Activated naive CD4-positive, alpha-beta T cell treated with anti-CD3 and anti-CD28 coated beads, Interleukin-2, amount 50 U/mL, for 72 hours (primary cell): ENCODE measurements at regions not wholly inside any gene's neighbourhood (a gene's known extent, or its start where the extent isn't known, plus 50 kb on each side); places are given as distances from the start of the nearest gene placed in this dataset.
"Not testable (repeated sequence)": the region's sequence is repeated elsewhere in the genome, so short reads cannot be mapped to it uniquely, and the experiment has no call there.

Experiments used
- ATAC-seq, 2 donors: fragments of 150-1000 bp; cut with Tn5 transposase; 2 replicates each; pipeline ENCODE4 v1.10.0; 2021; ENCODE audit warnings: mild to moderate bottlenecking in 2 of 2, moderate library complexity in 2 of 2
- DNase-seq, 2 donors: peaks; one replicate each; pipeline ENCODE4 v3.0.0; 2021 to 2022; ENCODE audit warnings: low spot score in 2 of 2
- H3K27ac Mint-ChIP-seq, 2 donors: one replicate each; pipeline ENCODE4 v1.8.0; 2022; ENCODE audit warnings: mild to moderate bottlenecking in 2 of 2, mixed read lengths in 2 of 2
- H3K36me3 Mint-ChIP-seq, 2 donors: one replicate each; pipeline ENCODE4 v1.8.0; 2022; ENCODE audit warnings: mixed read lengths in 2 of 2
- H3K9me3 Mint-ChIP-seq, 2 donors: one replicate each; pipeline ENCODE4 v1.8.0; 2022; ENCODE audit warnings: mixed read lengths in 2 of 2

DNA sequence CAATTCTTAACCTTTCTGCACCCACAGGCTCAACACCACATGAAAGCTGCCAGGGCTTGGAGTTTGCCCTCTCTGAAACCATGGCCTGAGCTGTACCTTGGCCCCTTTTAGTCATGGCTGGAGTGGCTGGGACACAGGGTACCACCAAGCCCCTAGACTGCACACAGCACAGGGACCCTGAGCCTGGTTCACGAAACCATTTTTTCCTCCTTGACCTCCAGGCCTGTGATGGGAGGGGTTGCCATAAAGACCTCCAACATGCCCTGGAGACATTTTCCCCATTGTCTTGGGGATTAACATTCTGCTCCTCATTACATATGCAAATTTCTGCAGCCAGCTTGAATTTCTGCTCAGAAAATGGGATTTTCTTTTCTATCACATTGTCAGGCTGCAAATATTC, 113.4 kb downstream of the XPNPEP1 start:
- not testable (repeated sequence) for DNase-seq, H3K27ac Mint-ChIP-seq, ATAC-seq
- H3K36me3 Mint-ChIP-seq, result peaks cover 11 to 12% of the 10 kb centered on the region in 2 donors
- peaks cover 10 to 14% of the 10 kb centered on the region in 2 donors for H3K9me3 Mint-ChIP-seq

DNA sequence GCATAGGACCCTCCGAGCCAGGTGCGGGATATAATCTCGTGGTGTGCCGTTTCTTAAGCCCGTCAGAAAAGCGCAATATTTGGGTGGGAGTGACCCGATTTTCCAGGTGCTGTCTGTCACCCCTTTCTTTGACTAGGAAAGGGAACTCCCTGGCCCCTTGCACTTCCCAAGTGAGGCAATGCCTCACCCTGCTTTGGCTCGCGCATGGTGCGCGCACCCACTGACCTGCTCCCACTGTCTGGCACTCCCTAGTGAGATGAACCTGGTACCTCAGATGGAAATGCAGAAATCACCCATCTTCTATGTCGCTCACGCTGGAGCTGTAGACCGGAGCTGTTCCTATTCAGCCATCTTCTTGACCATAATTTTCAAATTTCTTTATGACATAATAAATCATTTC, 122.1 kb downstream of the XPNPEP1 start:
- peaks cover 0 to 12% of the 10 kb centered on the region in 2 donors for H3K9me3 Mint-ChIP-seq
- not testable (repeated sequence) for DNase-seq, ATAC-seq, H3K27ac Mint-ChIP-seq
- H3K36me3 Mint-ChIP-seq, result peaks cover 0 to 11% of the 10 kb centered on the region in 2 donors

DNA sequence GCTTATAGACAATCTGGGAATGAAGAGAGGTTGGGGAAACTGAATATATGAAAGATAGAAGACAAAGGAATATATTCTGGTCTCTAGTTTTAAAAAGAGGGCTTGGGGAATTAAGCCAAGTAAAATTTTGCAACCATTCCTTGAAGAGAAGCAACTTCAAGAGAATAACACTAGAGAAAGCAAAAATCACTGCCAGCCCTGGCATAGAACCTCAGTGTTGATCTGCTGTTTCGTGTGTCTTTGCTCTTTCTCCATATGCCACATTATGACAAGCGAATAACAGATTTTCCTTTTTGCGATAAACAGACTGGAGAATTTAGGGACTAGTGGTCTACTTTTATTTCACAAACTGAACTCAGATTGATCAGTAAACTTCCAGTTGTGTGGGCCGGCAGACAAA, 132.7 kb downstream of the XPNPEP1 start:
- ATAC-seq, result no peak
- no peak for DNase-seq
- Mint-ChIP-seq H3K9me3 (peaks cover 5 to 7% of the 10 kb centered on the region in 2 donors), H3K27ac (no peak overlapping the region), H3K36me3 (peaks cover 0 to 8% of the 10 kb centered on the region in 2 donors)

DNA sequence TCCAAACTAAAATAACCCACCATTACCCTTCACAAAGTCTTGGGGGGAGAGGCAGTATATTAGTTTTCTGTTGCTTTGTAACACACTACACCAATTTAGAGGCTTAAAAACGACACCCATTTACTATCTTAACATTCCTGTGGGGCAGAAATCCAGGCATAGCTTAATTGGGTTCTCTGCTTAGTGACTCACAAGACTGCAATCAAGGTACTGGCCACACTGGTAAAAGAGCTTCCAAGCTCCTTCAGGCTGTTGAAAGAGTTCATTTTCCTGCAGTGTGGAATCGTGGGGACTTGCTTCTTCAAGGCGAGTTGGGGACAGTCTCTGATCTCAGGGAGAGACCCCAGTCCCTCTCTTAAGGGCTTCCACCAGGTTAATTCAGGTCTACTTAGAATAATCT, 139.1 kb downstream of the XPNPEP1 start:
- ATAC-seq (no peak), DNase-seq (no peak)
- no peak overlapping the region for H3K27ac Mint-ChIP-seq
- H3K36me3 Mint-ChIP-seq, result no peaks in the 10 kb centered on the region
- no peaks in the 10 kb centered on the region for H3K9me3 Mint-ChIP-seq

DNA sequence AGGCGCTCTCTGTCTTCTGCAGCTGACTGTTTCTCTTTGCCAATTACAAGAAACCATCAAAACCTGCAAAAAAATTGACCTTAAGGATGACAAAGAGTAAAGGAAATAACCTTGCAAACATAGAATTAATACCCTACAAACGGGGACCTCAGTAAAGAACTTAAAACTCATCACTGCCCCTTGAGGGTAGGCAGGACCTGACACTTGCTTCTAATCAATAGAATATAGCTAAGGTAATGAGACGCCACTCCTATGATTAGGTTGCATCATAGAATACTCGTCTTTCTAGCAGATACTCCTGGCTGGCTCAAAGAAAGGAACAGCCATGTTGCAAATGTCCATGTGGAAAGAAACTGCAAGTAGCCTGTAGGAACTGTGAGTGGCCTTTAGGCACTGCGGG, 140.0 kb downstream of the XPNPEP1 start:
- Mint-ChIP-seq H3K27ac (no peak overlapping the region), H3K36me3 (no peaks in the 10 kb centered on the region), H3K9me3 (no peaks in the 10 kb centered on the region)
- DNase-seq (no peak), ATAC-seq (no peak)

DNA sequence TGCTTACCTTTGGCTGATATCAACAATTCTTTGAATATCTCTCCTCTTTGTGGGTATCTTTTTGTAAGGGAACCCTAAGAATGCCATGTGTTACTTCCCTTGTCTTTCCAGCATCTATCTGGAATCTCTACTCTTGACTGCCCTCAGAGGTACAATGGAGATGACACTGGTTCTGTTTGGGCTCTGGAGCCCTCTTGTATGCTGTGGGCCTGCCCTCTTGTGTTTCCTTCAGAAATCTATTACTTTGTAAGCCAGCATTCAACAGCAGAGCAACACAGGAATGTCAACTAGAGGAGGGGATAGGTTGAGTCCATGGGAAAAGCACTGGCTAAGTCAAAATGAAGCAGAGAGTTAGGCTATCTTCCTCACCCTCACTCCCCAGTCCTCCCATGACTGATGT, 142.3 kb downstream of the XPNPEP1 start:
- Mint-ChIP-seq H3K9me3 (no peaks in the 10 kb centered on the region), H3K36me3 (no peaks in the 10 kb centered on the region), H3K27ac (no peak overlapping the region)
- ATAC-seq (no peak), DNase-seq (no peak)

DNA sequence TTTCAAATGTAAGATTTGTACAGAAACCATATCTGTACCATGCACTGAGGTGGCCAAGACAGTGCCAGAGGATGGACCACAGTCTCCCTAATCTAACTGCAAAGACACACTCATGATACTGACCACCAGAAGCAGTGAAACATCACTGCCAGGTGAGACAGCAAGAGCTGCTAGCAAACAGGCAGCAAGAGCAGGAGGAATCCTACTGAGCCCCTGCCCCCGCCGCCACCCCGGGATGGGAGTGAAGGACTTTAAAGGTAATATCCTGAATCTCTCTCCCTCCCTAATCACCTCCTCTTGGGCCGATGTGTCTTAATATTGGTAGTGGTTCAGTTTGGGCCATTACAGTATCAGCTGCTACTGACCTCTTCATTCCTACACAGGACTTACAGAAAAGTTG, 144.3 kb downstream of the XPNPEP1 start:
- H3K36me3 Mint-ChIP-seq, result no peaks in the 10 kb centered on the region
- no peaks in the 10 kb centered on the region for H3K9me3 Mint-ChIP-seq
- H3K27ac Mint-ChIP-seq, result no peak overlapping the region
- no peak for DNase-seq
- no peak for ATAC-seq

DNA sequence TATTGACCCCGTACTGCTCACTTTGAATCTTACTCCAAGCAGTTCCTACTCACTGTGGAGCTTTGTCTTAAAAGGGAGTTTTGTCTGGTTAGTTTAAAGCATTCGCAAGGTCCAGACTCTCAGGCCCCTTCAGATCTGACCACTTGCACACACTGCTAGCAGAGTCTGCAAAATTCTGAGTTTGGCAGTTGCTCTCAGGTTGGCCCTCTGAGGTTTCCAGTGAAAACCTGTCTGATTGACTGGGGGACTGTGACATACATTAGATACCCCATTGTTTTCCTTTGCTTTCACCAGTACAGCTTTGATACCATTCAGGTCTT, 149.2 kb downstream of the XPNPEP1 start:
- DNase-seq, result no peak
- H3K36me3 Mint-ChIP-seq, result no peaks in the 10 kb centered on the region
- H3K27ac Mint-ChIP-seq, result no peak overlapping the region
- no peaks in the 10 kb centered on the region for H3K9me3 Mint-ChIP-seq
- ATAC-seq, result no peak

DNA sequence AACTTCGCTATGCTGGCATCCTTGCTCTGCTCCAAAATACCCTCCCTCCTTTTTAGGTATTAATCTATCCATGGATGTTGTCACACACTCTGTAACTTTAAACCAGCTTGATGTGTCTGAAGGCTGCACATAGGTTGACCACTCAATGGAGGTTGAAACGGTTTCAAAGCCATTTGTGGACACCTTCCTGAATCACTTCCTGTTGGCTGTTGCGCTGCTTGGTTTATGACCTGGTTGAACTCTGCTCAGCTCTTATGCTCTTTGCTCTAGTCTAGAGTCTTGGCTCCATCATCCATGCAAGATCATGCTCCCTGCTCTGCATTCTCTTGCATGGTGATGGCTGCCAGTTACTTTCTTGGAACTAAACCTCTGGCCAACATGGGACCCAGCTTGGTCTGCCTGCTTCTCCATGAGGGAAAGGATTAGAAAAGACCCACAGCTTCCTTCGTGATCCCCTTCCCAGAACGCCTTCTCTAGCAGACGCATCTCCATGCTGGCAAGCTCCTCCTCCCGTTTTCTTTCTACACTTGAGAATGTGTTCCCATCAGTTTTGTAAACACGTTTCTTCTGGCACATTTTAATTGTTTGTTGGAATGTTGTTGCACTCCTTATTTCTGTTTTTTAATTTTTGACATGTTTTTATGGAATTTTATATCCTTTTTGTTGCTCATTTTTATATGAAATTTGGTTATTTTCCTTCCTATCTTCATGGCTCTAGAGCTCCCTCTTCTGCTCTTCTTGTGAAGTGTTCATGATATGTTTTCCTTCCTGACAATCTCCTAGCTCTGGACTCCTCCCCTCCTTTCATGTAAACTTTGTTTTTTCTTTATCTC, 149.8 kb downstream of the XPNPEP1 start:
- no peak for ATAC-seq
- H3K36me3 Mint-ChIP-seq, result no peaks in the 10 kb centered on the region
- DNase-seq, result no peak
- H3K9me3 Mint-ChIP-seq, result no peaks in the 10 kb centered on the region
- H3K27ac Mint-ChIP-seq, result no peak overlapping the region

DNA sequence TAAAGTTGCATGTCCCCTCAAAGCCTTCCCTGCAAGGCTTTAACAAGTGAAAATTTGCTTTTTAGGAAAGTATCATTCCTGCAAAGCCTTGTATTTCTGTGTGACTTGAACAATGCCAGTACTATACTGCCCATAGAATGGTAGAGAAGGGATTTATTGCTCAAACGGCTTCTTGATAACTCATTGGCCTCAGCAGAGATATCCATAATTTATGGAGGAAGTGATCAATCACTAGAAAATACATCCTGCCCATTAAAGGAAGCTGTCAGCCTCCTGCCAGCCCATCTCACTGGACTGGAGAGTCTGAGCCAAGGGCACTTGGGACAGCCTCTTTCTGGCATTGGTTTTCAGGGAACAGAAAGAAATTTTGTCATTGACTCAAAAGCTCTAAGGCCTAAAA, 152.6 kb downstream of the XPNPEP1 start:
- no peak for ATAC-seq
- H3K27ac Mint-ChIP-seq, result no peak overlapping the region
- no peaks in the 10 kb centered on the region for H3K36me3 Mint-ChIP-seq
- no peak for DNase-seq
- H3K9me3 Mint-ChIP-seq, result no peaks in the 10 kb centered on the region

DNA sequence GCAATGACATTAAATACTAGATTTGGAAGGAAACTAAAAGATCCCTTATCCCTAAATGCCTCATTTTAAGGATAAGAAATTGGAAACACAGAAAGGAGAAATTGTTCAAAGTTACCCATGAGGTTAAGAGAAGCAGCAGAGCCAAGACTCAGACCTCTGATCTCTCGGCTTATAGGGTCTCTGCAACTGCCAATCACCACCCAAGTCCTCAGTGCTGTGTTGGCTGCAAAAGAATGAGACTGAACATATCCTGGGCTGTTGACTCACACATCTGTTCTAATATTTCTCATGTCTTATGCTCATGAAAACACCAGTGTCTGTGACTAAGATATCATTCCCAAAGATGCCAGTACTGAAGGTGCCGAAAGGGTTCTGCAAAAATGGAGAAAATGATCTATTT, 153.3 kb downstream of the XPNPEP1 start:
- no peak for ATAC-seq
- Mint-ChIP-seq H3K36me3 (no peaks in the 10 kb centered on the region), H3K27ac (no peak overlapping the region), H3K9me3 (no peaks in the 10 kb centered on the region)
- DNase-seq, result no peak

DNA sequence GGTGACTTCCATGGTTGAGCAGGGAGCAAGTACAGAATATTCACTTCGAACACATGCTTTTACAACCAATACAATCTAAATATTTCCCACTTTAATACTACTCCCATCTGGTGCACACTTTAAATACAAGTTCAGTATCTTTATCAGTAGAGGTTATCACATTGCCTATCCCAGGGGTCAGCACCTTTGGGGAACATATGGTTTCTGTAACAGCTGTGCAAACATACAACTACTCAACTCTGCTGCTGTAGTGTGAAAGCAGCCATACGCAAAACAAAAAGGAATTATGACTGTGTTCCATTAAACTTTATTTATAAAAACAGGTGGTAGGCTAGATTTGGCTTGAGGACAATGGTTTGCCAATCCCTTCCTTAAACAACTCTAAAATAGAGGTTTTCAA, 157.5 kb downstream of the XPNPEP1 start:
- H3K27ac Mint-ChIP-seq, result no peak overlapping the region
- ATAC-seq (no peak), DNase-seq (no peak)

DNA sequence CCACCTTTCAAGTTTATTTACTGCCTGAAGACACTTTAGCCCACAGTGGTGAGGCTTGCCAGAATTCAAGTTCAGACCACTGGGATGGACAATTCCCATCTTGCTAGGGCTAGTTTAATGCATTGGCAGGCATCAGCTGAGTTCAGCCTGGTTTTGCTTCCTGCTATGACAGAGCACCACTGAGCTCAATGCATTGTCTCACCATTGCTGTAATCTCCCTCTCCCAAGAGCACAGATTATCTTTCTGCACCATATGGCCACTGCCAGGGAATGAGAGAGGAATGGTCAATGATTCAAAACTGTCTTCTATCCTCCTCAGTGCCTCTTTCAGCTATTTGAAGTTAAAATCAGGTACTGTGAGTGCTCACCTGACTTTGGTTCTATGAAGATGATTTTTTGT, 160.8 kb downstream of the XPNPEP1 start:
- Mint-ChIP-seq H3K36me3 (no peaks in the 10 kb centered on the region), H3K27ac (no peak overlapping the region), H3K9me3 (no peaks in the 10 kb centered on the region)
- ATAC-seq, result no peak
- DNase-seq, result no peak

More for the DNA sequence above, 157.5 kb downstream of the XPNPEP1 start:
- H3K9me3 Mint-ChIP-seq, result no peaks in the 10 kb centered on the region
- H3K36me3 Mint-ChIP-seq, result no peaks in the 10 kb centered on the region

DNA sequence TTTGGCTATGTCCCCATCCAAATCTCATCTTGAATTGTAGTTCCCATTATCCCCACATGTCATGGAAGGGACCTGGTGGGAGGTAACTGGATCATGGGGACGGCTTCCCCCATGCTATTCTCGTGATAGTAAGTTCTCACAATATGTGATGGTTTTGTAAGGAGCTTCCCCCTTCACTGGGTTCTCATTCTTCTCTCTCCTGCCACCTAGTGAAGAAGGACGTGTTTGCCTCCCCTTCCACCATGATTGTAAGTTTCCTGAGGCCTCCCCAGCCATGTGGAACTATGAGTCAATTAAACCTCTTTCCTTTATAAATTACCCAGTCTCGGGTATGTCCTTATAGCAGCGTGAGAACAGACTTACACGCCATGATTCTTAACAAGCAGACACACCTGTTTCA, 165.6 kb downstream of the XPNPEP1 start:
- H3K27ac Mint-ChIP-seq, H3K9me3 Mint-ChIP-seq, H3K36me3 Mint-ChIP-seq, DNase-seq, ATAC-seq: not testable (repeated sequence)

DNA sequence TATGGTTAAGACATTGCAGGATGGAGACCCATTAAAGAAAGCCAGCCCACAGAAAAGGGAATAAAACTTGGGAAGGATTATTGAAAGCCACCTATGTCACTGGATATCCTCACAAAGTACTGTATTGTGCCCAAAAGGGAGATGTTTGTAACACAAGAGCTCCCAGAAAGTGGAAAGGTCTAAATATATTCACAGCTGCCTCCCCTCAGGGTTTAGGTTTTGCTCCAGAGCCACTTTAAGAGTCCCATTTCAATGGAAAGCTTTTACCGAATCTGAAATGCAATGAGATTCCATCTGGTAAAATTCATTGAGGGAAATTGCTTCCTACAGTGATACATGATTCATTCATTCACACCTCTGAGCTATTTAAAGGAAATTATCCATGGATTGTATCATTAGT, 176.4 kb downstream of the XPNPEP1 start:
- H3K9me3 Mint-ChIP-seq, result no peaks in the 10 kb centered on the region
- H3K27ac Mint-ChIP-seq, result no peak overlapping the region
- H3K36me3 Mint-ChIP-seq, result no peaks in the 10 kb centered on the region
- DNase-seq, result no peak
- ATAC-seq, result no peak

DNA sequence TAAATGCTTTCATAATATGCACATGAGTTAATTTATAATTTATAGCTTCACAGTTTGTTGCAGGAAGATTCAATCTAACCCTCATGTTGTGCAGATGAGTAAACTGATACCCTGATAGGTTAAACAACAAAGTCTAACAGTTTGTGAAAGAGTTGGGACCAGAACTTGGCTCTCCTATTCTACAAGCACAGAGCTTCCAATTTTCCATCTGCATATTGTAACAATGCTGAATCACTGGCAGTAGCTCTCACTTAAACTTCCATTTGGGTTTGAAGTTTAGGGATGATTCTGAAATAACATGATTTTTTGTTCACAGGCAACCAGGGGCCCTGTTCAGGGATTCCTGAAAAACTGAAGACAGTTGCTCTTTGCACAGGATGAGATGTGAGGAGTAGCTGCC, 179.3 kb downstream of the XPNPEP1 start:
- Mint-ChIP-seq H3K27ac (no peak overlapping the region), H3K9me3 (no peaks in the 10 kb centered on the region), H3K36me3 (no peaks in the 10 kb centered on the region)
- DNase-seq (no peak), ATAC-seq (no peak)

DNA sequence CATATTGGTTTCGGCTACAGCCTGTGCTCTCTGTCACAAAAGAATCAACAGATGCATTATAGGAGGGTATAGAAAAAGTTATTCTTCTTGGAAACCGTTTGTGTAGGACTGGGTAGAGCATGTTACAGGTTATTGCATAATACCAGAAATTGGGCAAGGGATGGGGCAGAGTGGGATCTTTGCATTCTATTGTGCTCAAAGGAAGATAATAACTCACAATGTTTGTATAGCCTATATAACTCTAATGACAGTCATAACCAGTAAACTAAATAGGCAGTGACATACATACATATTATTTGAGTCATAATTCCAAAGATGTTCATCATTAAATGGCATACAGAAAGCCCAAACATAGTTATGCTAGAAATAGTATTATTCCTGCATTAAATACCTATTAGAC, 179.7 kb downstream of the XPNPEP1 start:
- Mint-ChIP-seq H3K9me3 (no peaks in the 10 kb centered on the region), H3K36me3 (no peaks in the 10 kb centered on the region), H3K27ac (no peak overlapping the region)
- ATAC-seq (no peak), DNase-seq (no peak)

DNA sequence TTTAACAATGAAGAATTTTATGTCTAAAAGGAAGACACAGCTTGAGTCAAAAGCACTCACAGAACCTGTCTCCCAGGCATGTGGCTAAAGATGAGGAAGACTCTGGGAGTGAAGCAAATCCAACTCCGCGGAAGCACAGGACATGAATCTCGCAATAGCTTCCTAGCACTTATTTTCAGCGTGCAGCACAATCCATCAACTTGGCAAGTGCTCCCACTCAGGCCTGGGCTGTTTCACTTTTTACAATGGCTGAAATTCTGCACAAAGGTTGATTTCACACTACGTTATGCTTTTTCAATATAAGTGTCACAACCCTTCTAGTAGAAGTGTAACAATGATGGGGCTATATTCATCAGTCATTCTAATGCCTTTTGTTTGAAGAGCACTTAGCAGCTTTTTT, 180.2 kb downstream of the XPNPEP1 start:
- Mint-ChIP-seq H3K36me3 (no peaks in the 10 kb centered on the region), H3K27ac (no peak overlapping the region), H3K9me3 (no peaks in the 10 kb centered on the region)
- no peak for DNase-seq
- ATAC-seq, result no peak
